Posterior cingulate gyrus (tissue), 11 donors: ENCODE measurements at regions not wholly inside any gene's neighbourhood (a gene's known extent, or its start where the extent isn't known, plus 50 kb on each side); places are given as distances from the start of the nearest gene placed in this dataset.

Experiments
- DNase-seq, 10 donors: peaks; one replicate each; pipeline versions ENCODE4 v3.0.0 to v3.0.0-alpha.2; 2020 to 2021; ENCODE audit warnings: mixed read lengths in 3 of 10
- intact Hi-C: fragments of 100-400 bp; cut with DNase I; formaldehyde crosslinking; loops from one replicate; pipeline ENCODE4 v1.15.1; 2023

DNA sequence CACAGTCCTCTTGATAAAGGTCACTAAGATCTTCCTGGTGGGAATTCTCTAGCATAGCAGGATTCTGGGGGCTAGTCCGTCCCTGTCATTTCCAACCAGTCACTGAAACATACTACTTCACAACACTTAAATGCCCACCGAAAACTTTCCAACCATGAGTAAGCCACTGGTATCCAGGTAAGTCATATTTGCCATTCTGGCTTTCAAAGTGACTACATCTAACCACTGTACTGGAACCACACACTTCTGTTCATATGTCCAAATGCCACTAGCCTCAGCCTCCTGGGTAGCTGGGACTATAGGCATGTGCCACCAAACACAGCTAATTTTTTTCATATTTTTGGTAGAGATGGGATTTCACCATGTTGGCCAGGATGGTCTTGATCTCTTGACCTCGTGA is 64.3 kb upstream of the VANGL1 start:
- intact Hi-C loops, result no loop called here
- no peak for DNase-seq

DNA sequence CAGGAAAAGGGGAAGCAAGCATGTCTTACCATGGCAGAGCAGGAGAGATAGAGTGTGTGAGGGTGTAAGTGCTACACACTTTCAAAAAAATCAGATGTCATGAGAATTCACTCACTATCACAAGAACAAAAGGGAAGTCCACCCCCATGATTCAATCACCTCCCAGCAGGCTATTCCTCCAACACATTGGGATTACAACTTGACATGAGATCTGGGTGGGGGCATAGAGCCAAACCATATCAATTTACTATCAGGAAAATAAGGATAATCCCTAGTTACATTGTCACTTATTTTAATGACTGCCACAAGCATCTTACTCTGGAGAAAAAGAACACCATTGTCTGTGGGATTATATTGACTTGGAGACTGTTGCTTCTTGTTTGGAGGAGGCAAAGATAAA is 66.1 kb upstream of the VANGL1 start:
- intact Hi-C loops, result no loop called here
- no peak for DNase-seq

DNA sequence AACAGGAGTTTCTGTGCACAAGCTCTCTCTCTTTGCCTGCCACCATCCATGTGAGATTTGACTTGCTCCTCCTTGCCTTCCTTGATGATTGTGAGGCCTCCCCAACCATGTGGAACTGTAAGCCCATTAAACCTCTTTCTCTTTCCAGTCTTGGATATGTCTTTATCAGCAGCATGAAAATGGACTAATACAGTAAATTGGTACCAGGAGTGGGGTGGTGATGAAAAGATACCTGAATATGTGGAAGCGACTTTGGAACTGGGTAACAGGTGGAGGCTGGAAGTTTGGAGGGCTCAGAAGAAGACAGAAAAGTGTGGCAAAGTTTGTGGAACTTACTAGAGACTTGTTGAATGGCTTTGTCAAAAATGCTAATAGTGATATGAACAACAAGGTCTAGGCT is 69.1 kb upstream of the VANGL1 start:
- intact Hi-C loops, result no loop called here
- no peak for DNase-seq

DNA sequence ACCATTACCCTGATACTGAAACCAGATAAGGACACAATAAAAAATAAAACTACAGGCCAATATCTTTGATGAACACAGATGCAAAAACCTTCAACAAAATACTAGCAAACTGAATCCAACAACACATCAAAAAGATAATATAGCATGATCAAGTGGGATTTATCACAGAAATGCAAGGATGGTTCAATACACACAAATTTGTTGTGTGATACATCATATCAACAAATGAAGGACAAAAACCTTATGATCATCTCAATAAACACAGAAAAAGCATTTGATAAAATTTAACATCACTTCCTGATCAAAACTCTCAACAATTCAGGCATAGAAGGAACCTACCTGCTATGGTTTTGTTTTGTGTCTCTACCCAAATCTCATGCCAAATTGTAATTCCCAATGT is 74.3 kb upstream of the VANGL1 start:
- intact Hi-C loops, result no loop called here
- no peak for DNase-seq

DNA sequence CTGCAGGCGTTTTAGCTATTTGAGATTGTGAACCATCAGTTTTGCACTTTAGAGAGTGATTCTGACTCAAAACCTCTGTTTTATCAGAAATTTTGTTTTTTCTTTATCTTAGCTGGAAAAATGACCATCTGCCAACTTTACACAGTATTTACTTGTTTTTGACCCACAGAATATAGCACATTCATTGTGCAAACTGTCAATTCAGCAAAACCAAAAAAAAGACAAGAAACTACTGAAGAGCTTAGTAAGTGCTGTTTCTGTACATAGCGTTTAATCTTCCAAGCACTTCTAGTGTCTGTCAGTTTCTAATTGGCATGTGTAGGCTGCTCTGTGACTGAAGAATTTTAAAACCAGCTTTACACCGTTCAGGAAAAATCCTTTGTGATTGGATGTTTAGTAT is 76.0 kb upstream of the VANGL1 start:
- intact Hi-C loops, result no loop called here
- DNase-seq, result no peak

DNA sequence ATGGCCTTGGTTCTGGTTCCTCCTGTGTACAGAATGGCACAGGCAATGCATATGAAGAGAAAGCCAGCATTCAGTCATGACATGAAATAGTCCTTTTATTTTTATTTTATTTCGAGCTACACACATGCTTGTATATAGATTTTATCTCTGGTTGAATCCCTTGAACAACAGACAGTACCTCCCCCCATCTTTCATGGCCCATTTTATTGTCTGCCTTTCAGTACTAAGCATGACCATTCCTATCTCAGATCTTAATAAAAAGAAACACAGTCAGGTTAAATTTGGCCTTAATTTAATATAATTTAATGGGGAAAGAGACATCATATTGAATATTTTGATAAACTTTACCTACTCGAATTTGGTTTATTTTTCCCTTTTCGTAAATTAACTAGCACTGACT is 76.4 kb upstream of the VANGL1 start:
- DNase-seq, result no peak
- intact Hi-C loops, result no loop called here

DNA sequence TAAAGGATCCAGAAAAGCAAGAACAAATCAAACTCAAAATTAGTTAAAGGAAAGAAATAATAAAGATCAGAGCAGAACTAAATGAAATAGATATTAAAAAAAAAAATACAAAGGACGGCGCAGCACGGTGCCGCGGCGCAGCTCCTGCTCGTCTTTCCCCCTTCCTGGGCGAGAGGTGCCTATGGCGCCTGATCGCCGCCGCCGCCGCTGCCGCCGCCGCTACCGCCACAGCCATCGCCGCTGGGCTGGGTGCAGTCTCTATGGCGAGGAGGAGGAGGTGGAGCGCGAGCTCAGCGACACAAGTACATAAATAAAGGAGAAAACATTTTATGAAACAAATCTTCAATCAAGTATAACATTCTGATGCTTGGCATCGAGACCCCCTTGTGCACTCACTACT is 77.6 kb upstream of the VANGL1 start:
- intact Hi-C loops, result no loop called here
- DNase-seq, result peak in 1 of 10 donors; percentile 80

DNA sequence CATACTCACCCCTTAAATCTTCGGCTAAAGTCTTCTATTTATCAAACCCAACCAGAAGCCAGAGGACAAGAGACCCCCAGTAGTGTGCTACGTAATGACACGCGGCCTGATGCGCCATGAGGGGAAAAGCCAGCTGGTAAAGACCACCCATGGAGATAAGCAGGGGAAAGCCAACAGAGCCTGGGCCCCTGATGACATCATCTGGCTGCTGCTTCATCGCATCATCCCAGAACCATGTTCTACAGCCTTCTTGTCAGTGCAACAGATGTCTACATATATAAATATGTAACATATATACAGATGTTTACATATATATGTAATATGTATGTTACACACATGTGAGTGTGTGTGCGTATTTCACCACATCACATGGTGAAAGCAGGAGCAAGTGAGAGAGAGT is 81.7 kb upstream of the VANGL1 start:
- intact Hi-C loops, result no loop called here

DNA sequence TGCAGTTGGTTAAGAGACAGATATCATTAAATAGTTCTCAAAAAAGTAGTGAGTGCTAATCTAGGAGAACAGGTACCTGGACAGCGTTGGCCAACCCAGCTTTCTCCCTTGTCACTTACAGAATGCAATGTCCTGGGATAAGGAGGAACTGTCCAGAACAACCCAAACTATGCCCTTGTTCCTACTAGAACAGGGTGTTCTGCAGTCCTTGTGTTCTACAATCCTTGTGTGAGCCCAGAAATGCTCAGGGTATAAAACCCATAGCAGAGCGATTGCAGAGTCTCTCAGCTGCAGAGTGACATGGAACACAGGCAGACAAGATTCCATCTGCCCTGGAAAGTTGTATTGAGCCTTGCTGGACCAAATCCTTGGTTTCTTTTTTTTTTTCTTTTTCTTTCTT is 83.5 kb upstream of the VANGL1 start:
- DNase-seq, result no peak
- intact Hi-C loops, result no loop called here

More for the DNA sequence above, 81.7 kb upstream of the VANGL1 start:
- no peak for DNase-seq

DNA sequence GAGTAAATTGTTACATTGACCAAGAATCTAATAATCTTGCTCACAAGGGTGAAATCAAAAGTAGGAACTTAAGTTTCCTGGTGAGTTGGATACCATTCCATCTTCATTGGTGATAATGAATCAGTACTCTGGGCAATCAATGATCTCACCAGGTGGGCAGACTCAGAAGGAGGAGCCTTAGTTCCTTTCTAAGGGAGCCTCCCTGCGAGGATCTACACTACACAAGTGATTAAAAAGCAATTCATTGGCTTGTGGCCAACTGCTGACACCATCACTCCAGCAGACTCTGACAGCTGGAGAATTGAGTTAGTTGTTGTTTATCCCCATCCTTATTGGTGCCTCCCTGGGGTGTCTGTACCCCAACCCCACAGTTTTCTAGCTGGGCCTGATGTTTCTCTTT is 84.1 kb upstream of the VANGL1 start:
- intact Hi-C loops, result no loop called here
- no peak for DNase-seq

DNA sequence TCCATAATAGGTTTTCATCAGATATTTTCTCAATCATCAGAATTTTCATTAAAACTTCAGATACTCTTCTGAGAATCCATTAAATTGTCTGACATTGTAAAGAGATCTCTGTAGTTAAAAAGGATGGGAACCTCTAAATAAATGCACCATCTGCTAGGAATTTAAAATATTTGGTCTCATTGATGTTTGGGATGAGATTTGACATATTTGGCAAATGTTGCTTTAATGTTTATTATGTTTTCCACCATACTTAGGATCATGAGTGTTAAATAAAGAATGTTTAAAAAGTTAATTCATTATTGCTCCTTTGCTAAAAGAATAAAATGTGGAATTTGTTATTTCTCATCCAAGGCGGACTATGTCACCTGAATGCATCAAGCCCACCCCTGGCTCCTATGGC is 85.5 kb upstream of the VANGL1 start:
- intact Hi-C loops, result no loop called here

DNA sequence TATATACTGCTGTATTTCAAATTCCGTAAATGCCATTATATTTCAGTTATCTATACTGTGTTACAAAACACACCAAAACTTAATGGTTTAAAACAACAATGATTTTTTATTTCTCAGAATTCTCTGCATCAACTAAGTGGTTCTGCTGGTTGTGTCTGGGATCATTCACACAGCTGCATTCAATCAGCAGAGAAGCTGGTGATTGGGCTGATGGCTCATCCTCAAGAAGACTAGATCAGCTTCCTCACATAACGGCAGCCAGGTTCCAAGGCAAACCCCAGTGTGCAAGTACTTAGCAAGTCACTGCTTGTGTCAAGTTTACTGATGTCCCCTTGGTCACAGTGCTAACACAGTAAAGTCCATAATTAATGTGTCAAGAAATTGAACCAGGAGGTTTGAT is 86.3 kb upstream of the VANGL1 start:
- intact Hi-C loops, result no loop called here
- DNase-seq, result no peak

More for the DNA sequence above, 85.5 kb upstream of the VANGL1 start:
- DNase-seq, result no peak

DNA sequence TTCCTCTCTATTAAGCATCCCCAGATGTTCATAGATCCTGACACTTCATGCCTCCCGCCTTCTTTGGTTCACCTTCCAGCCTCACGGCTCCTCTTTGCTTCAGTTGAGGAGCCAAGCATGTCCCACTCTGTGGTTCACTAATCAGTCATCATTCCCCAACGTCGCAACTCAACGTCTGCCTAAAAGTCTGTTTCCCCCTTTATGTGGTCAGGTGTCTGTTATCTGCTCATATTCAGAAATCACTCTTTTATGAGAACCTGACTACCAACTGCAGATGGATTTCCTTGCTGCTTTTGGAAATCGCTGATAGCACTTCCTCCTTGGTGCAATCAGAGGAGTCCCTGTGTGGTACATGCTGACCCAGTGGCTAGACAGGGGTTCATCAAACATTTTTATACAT is 94.1 kb upstream of the VANGL1 start:
- DNase-seq, result no peak
- intact Hi-C loops, result no loop called here

DNA sequence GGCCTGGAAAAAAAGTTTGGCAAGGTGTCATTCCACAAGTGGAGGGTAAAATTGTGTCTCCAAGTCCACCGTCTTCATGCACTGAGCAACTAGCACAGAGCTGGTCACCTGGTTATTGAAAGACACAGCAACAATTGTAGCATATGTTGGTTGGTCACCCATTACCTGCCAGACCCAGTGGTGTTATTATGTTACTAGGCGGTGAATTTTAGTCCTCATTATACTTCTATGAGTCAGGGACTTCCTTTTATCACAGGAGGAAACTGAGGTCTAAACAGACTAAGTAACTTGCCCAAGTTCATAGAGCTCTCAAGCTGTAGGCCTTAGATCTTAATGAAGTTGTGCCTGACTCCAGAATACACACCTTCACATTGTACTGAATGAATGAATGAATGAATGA is 94.9 kb upstream of the VANGL1 start:
- no peak for DNase-seq

DNA sequence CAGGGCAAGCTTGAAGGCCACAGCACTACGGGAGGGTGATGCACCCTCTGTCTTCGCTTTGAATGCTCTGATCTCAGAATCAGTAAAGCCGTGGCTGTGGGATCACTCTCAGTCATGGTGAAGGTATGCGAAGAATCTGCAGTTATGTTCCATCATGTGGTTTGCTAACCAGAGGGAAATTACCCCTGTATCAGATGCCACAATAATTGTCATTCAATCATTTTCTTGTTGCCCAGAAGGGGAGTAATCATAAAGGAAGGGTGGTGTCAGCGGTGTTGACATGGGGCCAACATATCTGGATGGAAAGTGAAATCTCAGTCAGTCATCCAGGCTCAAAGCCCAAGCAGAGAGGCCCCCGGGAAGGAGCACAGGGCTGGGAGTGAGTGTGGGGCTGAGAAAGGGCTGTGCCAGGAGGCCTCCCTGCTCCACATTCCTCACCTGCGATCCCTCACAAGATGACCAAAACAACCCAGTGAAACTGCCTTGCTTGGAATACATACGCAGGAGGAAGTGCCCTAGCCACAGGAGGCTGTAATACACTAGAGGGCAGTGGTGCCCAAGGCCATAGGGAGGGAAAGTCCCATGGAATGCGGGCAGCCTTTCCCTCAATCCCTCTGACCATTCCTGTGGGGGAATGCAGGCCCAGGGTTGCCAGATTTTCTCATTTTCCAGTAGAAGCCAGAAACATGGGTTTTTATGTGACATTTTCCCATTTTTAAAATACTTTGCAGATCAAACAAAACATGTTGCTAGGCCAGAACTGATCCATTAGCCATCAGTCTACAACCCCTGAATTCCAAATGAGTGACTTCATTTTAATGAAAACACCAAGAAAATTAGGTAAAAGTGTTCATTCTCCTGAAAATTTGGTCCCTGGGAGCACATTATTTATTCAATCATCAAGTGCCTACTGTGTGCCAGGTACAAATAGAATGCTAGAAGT is 95.7 kb upstream of the VANGL1 start:
- DNase-seq, result no peak
- intact Hi-C loops, result no loop called here

More for the DNA sequence above, 94.9 kb upstream of the VANGL1 start:
- intact Hi-C loops, result no loop called here

DNA sequence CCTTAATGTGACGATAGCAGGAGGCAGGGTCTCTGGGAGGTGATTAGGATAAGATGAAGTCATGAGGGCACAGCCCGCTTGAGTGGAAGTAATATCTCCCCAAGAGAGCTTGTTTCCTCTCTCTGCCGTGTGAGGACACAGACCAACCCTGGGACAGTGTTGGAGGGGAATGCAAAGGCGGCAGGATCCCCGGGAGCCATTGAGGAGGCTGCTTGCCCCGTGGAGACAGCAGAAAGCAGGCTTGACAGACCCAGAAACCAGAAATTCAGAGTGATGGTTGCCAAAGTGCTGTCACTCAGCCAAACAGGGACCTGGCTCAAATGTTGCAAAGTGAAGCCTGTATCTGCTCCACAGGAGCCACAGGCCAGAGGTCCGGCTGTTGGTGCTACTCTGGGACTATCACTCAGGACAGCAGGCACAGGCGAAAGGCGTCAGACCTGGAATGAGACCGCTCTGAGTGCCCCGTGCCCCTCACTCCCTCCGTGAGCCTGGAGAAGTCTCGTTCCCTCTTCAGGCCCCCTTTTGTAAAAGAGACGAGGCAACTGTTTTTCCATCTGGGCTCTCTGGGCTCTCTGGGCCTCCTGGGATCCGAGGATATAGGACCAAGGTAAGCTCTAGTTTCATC is 96.6 kb upstream of the VANGL1 start:
- intact Hi-C loops, result no loop called here
- no peak for DNase-seq

DNA sequence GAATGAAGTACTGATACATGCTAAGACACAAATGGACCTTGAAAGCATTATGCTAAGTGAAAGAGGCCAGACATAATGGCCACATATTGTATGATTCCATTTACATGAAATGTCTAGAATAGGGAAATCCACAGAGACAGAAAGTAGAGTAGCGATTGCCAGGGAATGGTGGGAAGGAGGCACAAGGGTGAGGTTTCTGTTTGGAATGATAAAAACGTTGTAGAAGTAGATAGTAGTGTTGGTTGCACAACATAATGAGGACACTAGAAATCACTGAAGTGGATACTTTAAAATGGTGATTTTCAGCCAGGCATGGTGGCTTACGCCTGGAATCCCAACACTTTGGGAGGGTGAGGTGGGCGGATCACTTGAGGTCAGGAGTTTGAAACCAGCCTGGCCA is 97.6 kb upstream of the VANGL1 start:
- DNase-seq, result no peak
- intact Hi-C loops, result no loop called here

DNA sequence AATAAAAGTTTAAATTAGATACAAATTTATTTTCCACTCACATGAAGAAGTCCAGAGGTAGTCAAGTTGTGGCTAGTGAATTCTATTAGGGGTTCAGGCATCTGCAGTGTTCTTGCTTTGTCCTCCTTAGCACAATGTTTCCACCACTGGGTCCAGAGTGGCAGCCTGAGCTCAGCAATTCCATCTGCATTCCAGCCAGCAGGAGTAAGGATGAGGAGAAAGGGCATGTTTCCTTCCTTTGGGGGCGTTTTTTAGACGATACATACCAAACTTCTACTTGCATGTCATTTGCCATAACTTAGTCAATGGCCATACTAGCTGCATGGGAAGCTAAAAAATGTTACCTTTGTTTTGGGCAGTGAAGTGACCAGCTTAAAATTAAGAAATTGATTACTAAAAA is 98.5 kb upstream of the VANGL1 start:
- intact Hi-C loops, result no loop called here
- no peak for DNase-seq

DNA sequence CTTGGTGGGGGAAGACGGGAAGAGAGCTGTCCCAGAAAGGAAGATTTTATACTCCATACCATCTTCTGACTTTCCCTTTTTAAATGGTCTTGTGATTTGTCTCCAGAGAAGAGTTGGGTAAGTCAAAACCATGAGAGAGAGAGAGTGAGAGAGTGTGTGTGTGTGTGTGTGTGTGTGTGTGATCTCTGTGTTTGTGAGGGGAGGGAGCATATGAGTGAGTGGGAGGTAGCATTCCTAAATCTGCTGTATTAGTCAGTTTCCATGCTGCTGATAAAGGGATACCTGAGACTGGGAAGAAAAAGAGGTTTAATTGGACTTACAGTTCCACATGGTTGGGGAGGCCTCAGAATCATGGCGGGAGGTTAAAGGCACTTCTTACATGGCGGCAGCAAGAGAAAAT is 102.0 kb upstream of the VANGL1 start:
- intact Hi-C loops, result no loop called here
- no peak for DNase-seq

DNA sequence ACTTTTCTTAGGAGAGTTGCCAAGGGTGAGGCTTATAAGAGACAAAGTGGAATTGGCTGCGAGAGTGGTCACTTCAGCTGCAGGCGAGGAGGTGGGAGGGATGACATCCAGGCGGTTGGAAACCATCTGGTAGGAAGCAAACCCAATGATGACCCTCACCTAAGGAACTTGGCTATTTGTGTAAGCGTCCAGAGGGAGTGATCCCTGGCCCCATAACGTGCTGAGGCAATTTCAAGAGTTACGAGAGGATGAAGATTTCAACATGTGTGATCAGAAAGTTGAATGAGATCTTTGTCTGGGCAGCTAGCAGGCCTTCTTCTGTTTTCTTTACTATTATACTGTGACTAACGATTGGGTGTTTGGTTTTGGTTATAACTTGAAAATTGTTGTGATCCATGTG is 102.7 kb upstream of the VANGL1 start:
- intact Hi-C loops, result no loop called here

DNA sequence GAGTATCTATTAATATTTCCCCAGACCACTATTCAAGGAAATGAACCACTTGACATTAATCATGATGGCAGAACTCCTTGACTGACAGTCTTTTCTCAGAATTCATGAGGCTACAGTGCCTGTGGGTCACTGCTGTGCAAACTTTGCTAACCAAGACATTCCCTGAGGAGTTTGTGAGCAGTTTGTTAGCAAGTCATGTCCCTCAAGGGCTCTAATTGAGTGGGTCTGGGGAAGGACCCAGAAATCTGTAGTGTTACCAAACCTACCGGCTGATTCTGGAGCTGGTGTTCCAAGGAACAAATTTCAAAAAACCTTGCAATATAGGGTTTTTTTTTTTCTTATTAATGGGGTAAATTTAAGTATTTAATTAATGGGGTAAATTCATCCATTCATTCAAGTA is 103.2 kb upstream of the VANGL1 start:
- no peak for DNase-seq
- intact Hi-C loops, result no loop called here

More for the DNA sequence above, 102.7 kb upstream of the VANGL1 start:
- no peak for DNase-seq

DNA sequence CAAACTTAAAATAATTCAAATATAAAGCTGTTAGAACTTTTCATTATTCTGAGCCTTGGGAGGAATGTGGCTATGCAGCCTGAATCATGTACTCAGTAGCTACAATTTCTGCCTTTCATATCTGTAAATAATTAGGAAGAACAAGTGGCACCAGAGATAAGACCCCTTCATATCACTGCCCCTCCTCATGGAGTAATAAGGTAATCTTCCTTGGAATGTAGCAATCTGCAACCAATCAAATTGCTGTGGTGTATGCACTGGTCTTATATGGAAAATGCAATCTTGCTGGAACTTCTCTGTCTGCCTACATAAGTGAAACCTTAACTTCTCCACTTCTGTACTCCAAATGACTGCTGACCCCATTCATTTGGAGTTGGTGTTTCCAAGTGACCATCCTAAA is 104.4 kb upstream of the VANGL1 start:
- intact Hi-C loops, result no loop called here
- no peak for DNase-seq
